Nephron progenitor cell (in vitro differentiated cells): ENCODE measurements at regions not wholly inside any gene's neighbourhood (a gene's known extent, or its start where the extent isn't known, plus 50 kb on each side); places are given as distances from the start of the nearest gene placed in this dataset.

Source experiments
- DNase-seq: peaks from one replicate; pipeline ENCODE4 v3.0.0; 2021
- H3K27ac Mint-ChIP-seq: 2 replicates; pipeline ENCODE4 v1.8.0; 2021; ENCODE audit warnings: mild to moderate bottlenecking, moderate library complexity, mixed read lengths
- H3K27me3 Mint-ChIP-seq: 2 replicates; pipeline ENCODE4 v1.8.0; 2021; ENCODE audit warnings: mild to moderate bottlenecking, low read depth, mixed read lengths; ENCODE audit not compliant: poor library complexity
- H3K36me3 Mint-ChIP-seq: 2 replicates; pipeline ENCODE4 v1.8.0; 2021; ENCODE audit warnings: low read depth, mixed read lengths
- H3K4me1 Mint-ChIP-seq: 2 replicates; pipeline ENCODE4 v1.8.0; 2021; ENCODE audit warnings: mixed read lengths
- H3K4me3 Mint-ChIP-seq: 2 replicates; pipeline ENCODE4 v1.8.0; 2021; ENCODE audit warnings: mild to moderate bottlenecking, moderate library complexity, mixed read lengths
- H3K9me3 Mint-ChIP-seq: 2 replicates; pipeline ENCODE4 v1.8.0; 2021; ENCODE audit warnings: mild to moderate bottlenecking, moderate library complexity, mixed read lengths
- CTCF ChIP-seq: fragments of 200-600 bp; sonication (generic); IDR thresholded peaks from 2 replicates; pipeline ENCODE4 v1.5.0; 2021; ENCODE audit warnings: antibody characterized with exemption

DNA sequence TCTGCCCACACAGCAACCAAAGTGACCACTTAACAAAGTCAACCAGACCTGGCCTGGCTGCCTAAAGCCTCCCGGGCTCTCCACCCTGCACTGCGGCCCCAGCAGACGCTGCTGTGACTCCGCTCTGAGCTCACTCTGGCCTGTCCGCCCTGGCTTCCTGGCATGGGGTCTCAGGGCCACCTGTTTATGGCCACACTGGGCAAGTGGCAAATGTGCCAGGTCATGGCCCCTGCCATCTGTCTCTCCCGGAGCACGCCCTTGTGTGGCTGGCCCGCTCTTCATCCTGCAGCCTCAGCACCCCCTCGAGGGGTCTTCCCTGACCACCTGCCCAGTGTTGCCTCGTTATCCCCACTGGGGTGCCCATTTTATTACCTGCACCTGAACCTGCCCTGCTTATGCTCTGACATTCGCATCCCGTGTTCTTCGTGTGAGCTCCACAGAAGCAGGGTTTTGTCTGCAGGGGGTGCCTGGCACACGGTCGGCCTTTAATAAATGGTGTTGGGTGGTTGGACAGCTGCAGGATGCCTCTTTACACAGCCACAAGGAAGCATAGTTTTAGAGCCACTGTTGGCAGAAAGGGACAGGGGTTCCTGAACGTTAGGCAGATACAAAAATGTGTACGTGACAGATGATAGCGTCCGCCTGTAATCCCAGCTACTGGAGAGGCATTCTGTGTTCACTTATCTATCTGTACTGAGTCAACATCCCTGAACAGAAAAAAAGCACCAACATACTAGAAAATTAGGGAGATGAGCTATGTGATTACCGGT, 785.6 kb downstream of the TBC1D22A start:
- no peak for TF ChIP-seq CTCF
- H3K36me3 Mint-ChIP-seq: no peaks in the 10 kb centered on the region
- H3K27ac Mint-ChIP-seq: no peak overlapping the region
- H3K9me3 Mint-ChIP-seq: peaks cover 92% of the 10 kb centered on the region
- DNase-seq: no peak
- no peaks in the 10 kb centered on the region for H3K27me3 Mint-ChIP-seq
- H3K4me3 Mint-ChIP-seq: no peak overlapping the region
- no peaks in the 10 kb centered on the region for H3K4me1 Mint-ChIP-seq

- H3K9me3 Mint-ChIP-seq: peaks cover 91% of the 10 kb centered on the region
- DNase-seq: no peak
- no peaks in the 10 kb centered on the region for H3K4me1 Mint-ChIP-seq
- H3K36me3 Mint-ChIP-seq: no peaks in the 10 kb centered on the region
- TF ChIP-seq CTCF: no peak
- no peak overlapping the region for H3K4me3 Mint-ChIP-seq
- no peaks in the 10 kb centered on the region for H3K27me3 Mint-ChIP-seq
- no peak overlapping the region for H3K27ac Mint-ChIP-seq
Observed at GRCh38 chr22:47547239-47547661, 784.8 kb downstream of the TBC1D22A start.

DNA sequence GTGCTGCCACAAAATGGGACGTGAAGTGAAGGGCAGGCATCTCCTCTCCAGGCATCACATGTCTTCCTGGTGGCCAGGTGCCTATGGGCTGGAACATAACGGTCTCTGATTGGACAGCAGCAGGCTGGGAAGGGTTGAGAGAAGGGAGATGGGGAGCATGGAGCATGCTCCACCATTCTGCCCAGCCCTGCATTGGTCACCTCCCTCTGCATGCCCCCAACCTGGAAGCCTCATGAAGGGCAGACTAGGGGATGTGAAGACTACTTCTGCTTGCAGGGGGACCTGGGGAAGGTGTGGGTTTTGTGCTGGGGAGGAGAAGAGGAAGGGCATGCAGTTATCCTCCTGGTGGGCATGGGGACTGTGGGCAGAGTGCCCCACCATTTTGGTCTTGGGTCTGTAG, 782.2 kb downstream of the TBC1D22A start:
- Mint-ChIP-seq H3K9me3 (peaks cover 81% of the 10 kb centered on the region), H3K27me3 (no peaks in the 10 kb centered on the region), H3K36me3 (no peaks in the 10 kb centered on the region), H3K4me1 (no peaks in the 10 kb centered on the region), H3K27ac (no peak overlapping the region), H3K4me3 (no peak overlapping the region)
- TF ChIP-seq CTCF: no peak
- DNase-seq: no peak

GRCh38 chr22:47543447-47543846, 781.0 kb downstream of the TBC1D22A start:
- H3K4me1 Mint-ChIP-seq: no peaks in the 10 kb centered on the region
- H3K9me3 Mint-ChIP-seq: peaks cover 85% of the 10 kb centered on the region
- no peak overlapping the region for H3K27ac Mint-ChIP-seq
- TF ChIP-seq CTCF: no peak
- H3K4me3 Mint-ChIP-seq: no peak overlapping the region
- H3K27me3 Mint-ChIP-seq: no peaks in the 10 kb centered on the region
- no peak for DNase-seq
- H3K36me3 Mint-ChIP-seq: no peaks in the 10 kb centered on the region

DNA sequence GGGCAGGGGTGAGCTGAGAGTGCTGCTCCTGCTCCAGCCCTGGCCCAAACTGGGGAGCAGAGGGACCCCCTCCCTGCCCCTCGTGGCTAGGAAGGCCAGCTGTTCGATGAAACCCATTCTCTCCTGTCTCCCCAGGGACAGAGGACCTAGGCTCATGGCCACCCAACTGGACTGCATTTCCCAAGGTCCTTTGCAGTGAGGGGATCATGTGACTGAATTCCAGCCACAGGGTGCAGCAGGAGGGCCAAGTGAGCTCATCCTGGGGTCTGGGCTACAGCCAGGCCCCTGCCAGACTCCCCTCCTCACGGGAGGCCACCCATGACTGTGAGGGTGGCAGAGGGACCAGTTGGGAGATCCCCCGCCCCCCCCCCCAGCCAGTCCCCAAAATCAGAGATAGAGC, 777.6 kb downstream of the TBC1D22A start:
- no peaks in the 10 kb centered on the region for H3K36me3 Mint-ChIP-seq
- no peak overlapping the region for H3K4me3 Mint-ChIP-seq
- no peak for TF ChIP-seq CTCF
- H3K4me1 Mint-ChIP-seq: no peaks in the 10 kb centered on the region
- peaks cover 5% of the 10 kb centered on the region for H3K27me3 Mint-ChIP-seq
- peaks cover 82% of the 10 kb centered on the region for H3K9me3 Mint-ChIP-seq
- no peak for DNase-seq
- H3K27ac Mint-ChIP-seq: no peak overlapping the region

- Mint-ChIP-seq H3K27me3 (peaks cover 5% of the 10 kb centered on the region), H3K4me3 (no peak overlapping the region), H3K9me3 (peaks cover 78% of the 10 kb centered on the region), H3K27ac (no peak overlapping the region), H3K36me3 (no peaks in the 10 kb centered on the region), H3K4me1 (no peaks in the 10 kb centered on the region)
- no peak for TF ChIP-seq CTCF
- no peak for DNase-seq
Observed at GRCh38 chr22:47539374-47539773, 776.9 kb downstream of the TBC1D22A start.
